ENCODE measurements at regions not wholly inside any gene's neighbourhood (a gene's known extent, or its start where the extent isn't known, plus 50 kb on each side); places are given as distances from the start of the nearest gene placed in this dataset.
"Not testable (repeated sequence)": the region's sequence is repeated elsewhere in the genome, so short reads cannot be mapped to it uniquely, and the experiment has no call there.

DNA sequence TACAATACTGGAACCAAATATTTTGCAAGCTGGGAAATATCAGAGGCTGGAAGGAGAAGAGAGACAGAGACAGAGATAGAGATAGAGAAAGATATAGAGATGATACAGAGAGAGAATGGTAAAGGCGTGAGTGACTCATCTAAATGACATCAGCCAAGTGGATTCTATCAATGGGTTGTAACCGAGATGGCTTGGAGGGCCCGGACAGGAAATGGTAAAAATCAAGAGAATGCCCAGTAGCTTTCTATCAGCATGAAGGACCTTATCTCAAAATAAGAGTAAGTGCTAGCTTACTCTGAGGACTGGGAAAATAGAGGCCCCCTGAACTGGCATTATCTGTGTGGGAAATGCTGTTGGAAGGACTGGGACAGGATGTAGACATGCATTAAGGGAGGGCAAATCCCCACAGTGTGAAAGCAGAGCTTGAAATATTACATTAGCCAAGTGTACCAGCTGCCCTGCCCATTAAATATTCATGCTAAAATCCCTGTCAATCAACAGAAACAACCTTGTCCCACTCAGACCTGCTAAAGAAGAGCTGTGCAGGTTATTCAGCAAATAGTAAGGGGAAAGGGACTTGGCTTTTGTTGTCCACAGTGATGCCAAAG lies 76.6 kb upstream of the ZNF644 start:
- no peak for DNase-seq (ENCODE audit: low spot score)

DNA sequence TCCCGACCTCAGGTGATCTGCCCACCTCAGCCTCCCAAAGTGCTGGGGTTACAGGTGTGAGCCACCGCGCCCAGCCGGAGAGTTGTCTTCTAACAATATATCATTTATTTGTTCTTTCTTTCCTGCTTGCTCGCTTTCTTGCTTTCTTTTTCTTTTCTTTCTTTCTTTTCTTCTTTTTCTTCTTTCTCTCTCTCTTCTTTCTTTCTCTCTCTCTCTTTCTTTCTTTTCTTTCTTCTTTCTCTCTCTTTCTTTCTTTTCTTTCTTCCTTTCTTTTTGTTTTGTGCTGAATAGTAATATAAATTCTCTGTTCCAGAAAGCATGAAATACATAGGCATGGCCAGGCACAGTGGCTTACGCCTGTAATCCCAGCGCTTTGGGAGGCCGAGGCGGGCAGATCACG lies 73.5 kb upstream of the ZNF644 start:
- not testable (repeated sequence) for DNase-seq (ENCODE audit: low spot score)

DNA sequence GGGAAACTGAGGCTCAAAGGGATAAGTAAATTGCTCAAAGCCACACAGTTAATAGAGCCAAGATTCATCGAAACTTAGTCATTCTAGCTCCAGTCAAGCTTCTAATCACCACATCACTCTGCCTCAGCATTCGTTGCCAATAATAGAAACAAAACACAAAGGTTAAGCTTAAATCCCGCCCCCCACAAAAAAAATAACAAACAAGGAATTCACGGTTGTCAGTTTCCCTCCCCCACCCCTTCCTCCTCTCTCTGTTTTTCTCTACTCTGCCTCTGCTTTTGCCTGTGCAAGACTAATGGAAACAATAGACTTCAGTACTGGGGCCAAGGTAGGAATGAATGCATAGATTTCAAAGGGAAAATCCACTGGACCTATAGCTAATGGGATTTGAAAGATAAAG lies 70.7 kb upstream of the ZNF644 start:
- no peak for DNase-seq (ENCODE audit: low spot score)

DNA sequence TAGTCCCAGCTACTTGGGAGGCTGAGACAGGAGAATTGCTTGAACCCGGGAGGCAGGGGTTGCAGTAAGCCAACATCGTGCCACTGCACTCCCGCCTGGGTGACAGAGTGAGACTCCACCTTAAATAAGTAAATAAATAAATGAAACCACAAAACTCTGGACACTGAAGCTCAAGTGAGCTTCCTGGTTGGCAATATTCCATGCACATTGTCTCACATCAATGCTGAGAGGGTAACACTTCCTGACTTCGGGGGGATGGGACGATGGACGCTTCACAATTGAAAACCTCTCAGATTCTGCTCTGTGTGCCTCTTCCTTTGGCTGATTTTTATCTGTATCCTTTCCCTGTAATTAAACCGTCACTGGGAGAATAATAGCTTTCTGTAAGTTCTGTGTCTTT lies 70.0 kb upstream of the ZNF644 start:
- DNase-seq (ENCODE audit: low spot score): no peak

DNA sequence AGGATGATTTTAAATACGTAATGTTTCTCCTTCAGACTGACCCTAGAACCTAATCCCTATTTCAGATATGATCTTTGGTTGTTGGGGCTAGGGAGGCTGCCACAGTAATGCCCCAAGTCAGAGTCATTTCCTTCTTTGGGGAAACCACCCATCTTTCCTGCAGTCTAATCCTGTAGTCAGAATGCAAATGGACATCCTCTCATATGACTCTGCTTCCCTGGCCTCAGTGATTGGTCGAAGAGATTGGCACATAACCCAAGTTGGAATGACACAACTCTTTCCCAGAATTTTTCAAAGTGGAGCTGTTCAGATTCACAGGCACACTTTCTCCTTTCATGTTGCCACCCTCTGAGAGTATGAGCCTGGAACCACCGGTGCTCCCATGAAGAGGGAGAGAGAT lies 58.8 kb upstream of the ZNF644 start:
- DNase-seq (ENCODE audit: low spot score): no peak

DNA sequence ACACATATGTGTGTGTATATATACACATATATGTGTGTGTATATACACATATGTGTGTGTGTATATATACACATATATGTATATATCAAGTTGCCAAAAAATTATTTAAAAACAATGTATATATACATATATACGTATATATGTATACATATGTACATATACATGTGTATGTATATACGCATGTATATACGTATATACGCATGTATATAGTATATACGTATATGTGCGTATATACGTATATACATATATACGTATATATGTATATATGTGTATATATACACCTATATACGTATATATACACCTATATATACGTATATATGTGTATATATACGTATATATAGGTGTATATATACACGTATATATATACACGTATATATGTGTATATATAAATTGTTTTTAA lies 57.0 kb upstream of the ZNF644 start:
- no peak for DNase-seq (ENCODE audit: low spot score)

DNA sequence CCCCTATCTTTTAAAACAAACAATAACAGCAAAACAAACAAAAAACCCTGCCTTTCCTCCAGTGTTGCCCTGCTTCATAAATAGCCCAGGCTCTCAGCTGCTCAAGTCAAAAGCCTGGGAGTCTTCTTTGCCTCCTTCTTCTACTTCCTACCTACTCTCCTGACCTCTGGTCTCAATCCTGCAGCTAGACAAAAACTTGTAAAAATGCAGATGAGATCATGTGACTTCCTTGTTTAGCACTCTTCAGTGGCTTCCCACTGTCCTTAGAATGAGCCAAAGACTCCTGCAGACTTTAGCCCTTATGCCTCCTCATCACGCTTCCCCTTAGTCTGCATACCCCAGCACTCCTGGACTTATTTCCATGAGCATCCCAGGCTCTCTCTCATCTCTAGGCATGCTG lies 55.0 kb upstream of the ZNF644 start:
- no peak for DNase-seq (ENCODE audit: low spot score)

DNA sequence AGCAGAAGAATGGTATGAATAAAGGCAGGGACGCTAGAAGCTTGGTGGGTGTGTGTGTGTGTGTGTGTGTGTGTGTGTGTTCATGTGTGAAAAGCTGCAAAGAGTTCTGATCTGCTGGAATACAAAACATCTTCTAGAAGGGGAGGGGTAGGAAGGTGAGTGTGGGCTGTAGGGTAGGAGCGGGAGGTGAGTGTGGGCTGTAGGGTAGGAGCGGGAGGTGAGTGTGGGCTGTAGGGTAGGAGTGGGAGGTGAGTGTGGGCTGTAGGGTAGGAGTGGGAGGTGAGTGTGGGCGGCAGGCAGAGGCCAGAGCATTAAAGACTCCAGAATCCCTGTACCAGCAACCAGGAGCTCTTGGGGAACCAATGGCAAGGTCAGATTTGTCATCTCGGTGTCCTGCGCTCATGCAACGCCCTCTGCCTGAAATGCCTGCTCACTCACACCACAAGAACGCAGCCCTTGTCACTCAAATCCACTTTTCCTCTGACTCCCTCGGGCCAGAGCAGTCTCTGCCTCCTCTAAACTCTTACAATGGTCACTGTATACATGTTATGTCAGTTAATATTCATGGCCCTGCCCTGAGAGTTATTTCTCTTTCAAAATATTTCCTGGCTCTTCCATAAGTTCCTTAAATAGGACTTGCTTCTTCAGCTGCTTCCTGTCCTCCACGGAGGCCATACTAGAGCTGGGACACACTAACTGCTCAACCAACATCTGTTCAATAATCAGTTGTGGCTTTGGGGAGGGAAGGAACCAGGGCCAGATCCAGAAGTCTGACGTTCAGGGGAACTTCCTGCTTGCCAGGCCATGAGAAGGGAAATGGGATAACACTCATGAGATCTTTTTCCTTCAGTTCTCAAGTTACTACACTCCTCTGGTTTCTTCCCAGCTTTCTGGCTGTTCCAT lies 53.6 kb upstream of the ZNF644 start:
- DNase-seq (ENCODE audit: low spot score): no peak

DNA sequence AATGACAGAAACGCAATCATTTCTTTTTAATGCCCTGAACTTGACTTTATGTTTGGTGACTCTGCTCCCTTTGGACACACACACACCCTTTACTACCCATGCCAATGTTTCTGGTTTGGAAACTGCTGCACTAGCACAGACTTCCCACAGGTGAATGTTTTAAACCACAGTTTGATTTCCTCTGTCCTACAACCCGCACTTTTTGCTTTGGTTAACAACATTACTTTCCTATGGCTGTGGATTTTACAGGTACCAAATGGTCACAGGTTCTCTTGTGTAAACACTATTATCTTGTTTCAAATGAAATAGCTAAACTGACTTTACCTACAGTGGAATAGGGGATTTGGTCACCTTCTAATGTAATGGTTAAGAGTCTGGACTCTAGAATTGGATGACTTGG lies 51.5 kb upstream of the ZNF644 start:
- no peak for DNase-seq (ENCODE audit: low spot score)

DNA sequence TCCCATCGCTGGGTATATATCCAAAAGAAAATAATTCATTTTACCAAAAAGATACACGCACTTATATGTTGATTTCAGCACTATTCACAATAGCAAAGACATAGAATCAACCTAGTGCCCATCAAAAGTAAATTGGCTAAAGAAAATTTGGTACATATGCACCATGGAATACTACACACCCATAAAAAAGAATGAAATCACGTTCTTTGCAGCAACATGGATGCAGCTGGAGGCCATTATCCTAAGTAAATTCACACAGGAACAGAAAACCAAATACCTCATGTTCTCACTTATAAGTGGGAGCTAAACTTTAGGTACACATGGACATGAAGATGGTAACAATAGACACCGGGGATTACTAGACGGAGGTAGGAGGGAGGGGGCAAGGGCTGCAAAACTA lies 50.0 kb upstream of the ZNF644 start:
- DNase-seq (ENCODE audit: low spot score): no peak

Data from left forelimb (tissue), 1 donor.